Panc1 (cell line): ENCODE measurements at regions not wholly inside any gene's neighbourhood (a gene's known extent, or its start where the extent isn't known, plus 50 kb on each side); places are given as distances from the start of the nearest gene placed in this dataset.

Experiments used
- ATAC-seq: fragments of 200-7000 bp; cut with Tn5 transposase; 2 replicates; pipeline ENCODE4 v1.9.1; 2020; ENCODE audit warnings: mild to moderate bottlenecking, moderate library complexity
- BruUV-seq: library from RNA; stranded (reverse); fragments of 400-500 nt; replicated peaks from 2 replicates; lab custom pipeline; 2021; lab: Mats Ljungman, UMichigan
- CTCF ChIA-PET: fragments of 300-600 bp; sonication (Branson Sonifier 250); formaldehyde crosslinking; loops from one replicate; lab custom pipeline; 2022; ENCODE audit warnings: antibody characterized with exemption; lab: Charles Lee
- POLR2A ChIA-PET: fragments of 300-600 bp; sonication (Branson Sonifier 250); formaldehyde crosslinking; loops from one replicate; lab custom pipeline; 2022; ENCODE audit warnings: antibody characterized with exemption; lab: Charles Lee
- DNase-seq: peaks from one replicate; pipeline ENCODE4 v3.0.0-alpha.2; 2010; ENCODE audit warnings: low read depth, low spot score
- H3K27ac ChIP-seq: 2 replicates; pipeline ENCODE4 v1.5.1; 2011; ENCODE audit warnings: mild to moderate bottlenecking, low read length, inconsistent platforms
- H3K27me3 ChIP-seq: fragments of 200-500 bp; sonication (Bioruptor generic); 2 replicates; pipeline ENCODE4 v1.6.0; 2014; ENCODE audit warnings: low read length, inconsistent platforms; ENCODE audit not compliant: control insufficient read depth, insufficient read depth
- H3K36me3 ChIP-seq: fragments of 200-500 bp; sonication (Bioruptor generic); 2 replicates; pipeline ENCODE4 v1.5.1; 2014; ENCODE audit warnings: inconsistent platforms, mild to moderate bottlenecking, low read length, moderate library complexity; ENCODE audit not compliant: control insufficient read depth, insufficient read depth
- H3K4me1 ChIP-seq: 2 replicates; pipeline ENCODE4 v1.5.1; 2011; ENCODE audit warnings: inconsistent platforms, mild to moderate bottlenecking, low read length, moderate library complexity; ENCODE audit not compliant: control insufficient read depth, insufficient read depth
- H3K4me3 ChIP-seq, 2 experiments: 2 replicates each; pipeline ENCODE4 v1.5.1; 2011 to 2012; ENCODE audit warnings: low read depth in 2 of 2, low read length in 2 of 2, mild to moderate bottlenecking in 2 of 2, inconsistent platforms in 1 of 2, moderate library complexity in 1 of 2
- H3K9me3 ChIP-seq: fragments of 200-500 bp; sonication (Bioruptor generic); 2 replicates; pipeline ENCODE4 v1.5.1; 2014; ENCODE audit warnings: low read depth, mild to moderate bottlenecking, inconsistent platforms, low read length, moderate library complexity; ENCODE audit not compliant: control insufficient read depth, insufficient read depth
- POLR2AphosphoS5 ChIP-seq: IDR thresholded peaks from 2 replicates; pipeline ENCODE4 v1.6.1; 2012; ENCODE audit warnings: mild to moderate bottlenecking, low read depth, low read length, moderate library complexity
- SIN3A ChIP-seq: IDR thresholded peaks from 2 replicates; pipeline ENCODE4 v1.6.1; 2012; ENCODE audit warnings: low read depth, mild to moderate bottlenecking, low read length, moderate library complexity, borderline replicate concordance; ENCODE audit not compliant: insufficient read depth
- TCF7L2 ChIP-seq: IDR thresholded peaks from 2 replicates; pipeline ENCODE4 v1.6.1; 2011; ENCODE audit warnings: mild to moderate bottlenecking, low read depth, low read length, inconsistent platforms
- in situ Hi-C: cut with HindIII; loops from 2 replicates; pipeline ENCODE4 v1.10.0; 2016; ENCODE audit warnings: low sequenced_read_pairs, low pct_unique_long_range_greater_than_20kb
- intact Hi-C: fragments of 100-400 bp; cut with micrococcal nuclease; formaldehyde crosslinking; loops from one replicate; pipeline ENCODE4 v1.10.0; 2022; ENCODE audit not compliant: unreplicated experiment
- TF ChIP-seq, protein P1 (sequence below), 2 experiments: IDR thresholded peaks; 2 replicates each; pipeline ENCODE4 v1.6.1; 2011 to 2012; ENCODE audit warnings: low read depth in 2 of 2, control low read depth in 1 of 2, low read length in 1 of 2, mild to moderate bottlenecking in 1 of 2, moderate library complexity in 1 of 2; ENCODE audit not compliant: insufficient read depth in 1 of 2
- TF ChIP-seq, protein P2 (sequence below): fragments of 450-650 bp; IDR thresholded peaks from 2 replicates; pipeline ENCODE4 v1.5.1; 2017; ENCODE audit warnings: mild to moderate bottlenecking

DNA sequence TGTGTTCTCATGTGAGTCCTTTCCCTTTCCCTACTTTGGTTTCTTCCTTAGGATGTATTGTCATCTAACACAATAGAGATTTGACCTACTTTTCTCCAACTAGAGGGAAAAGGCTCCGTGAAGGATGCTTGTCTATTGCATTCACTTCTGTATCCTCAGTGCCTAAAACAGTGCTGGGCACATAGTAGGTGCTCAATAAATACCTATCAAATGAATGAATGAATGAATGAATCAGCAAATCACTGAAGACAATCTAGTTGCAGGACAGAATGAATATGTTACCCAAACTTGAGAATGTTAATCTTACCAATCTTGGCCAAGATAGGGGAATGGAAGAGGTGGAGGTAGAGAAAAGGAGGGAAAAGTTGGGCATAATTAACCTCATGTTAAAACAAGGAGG, 131.2 kb upstream of the FOXN2 start:
- BruUV-seq, result no TSS peak
- ChIA-PET POLR2A (no interaction called here), CTCF (no interaction called here)
- H3K36me3 ChIP-seq, result no peaks in the 10 kb centered on the region
- no peak for DNase-seq
- intact Hi-C loops, result no loop called here
- TF ChIP-seq, protein P1, sequence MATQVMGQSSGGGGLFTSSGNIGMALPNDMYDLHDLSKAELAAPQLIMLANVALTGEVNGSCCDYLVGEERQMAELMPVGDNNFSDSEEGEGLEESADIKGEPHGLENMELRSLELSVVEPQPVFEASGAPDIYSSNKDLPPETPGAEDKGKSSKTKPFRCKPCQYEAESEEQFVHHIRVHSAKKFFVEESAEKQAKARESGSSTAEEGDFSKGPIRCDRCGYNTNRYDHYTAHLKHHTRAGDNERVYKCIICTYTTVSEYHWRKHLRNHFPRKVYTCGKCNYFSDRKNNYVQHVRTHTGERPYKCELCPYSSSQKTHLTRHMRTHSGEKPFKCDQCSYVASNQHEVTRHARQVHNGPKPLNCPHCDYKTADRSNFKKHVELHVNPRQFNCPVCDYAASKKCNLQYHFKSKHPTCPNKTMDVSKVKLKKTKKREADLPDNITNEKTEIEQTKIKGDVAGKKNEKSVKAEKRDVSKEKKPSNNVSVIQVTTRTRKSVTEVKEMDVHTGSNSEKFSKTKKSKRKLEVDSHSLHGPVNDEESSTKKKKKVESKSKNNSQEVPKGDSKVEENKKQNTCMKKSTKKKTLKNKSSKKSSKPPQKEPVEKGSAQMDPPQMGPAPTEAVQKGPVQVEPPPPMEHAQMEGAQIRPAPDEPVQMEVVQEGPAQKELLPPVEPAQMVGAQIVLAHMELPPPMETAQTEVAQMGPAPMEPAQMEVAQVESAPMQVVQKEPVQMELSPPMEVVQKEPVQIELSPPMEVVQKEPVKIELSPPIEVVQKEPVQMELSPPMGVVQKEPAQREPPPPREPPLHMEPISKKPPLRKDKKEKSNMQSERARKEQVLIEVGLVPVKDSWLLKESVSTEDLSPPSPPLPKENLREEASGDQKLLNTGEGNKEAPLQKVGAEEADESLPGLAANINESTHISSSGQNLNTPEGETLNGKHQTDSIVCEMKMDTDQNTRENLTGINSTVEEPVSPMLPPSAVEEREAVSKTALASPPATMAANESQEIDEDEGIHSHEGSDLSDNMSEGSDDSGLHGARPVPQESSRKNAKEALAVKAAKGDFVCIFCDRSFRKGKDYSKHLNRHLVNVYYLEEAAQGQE (IDR thresholded peaks at IDR 0.05; ENCODE audit: insufficient read depth in 1 of 2, low read depth in 2 of 2, low read length in 1 of 2), result no peak
- TF ChIP-seq SIN3A (no peak), TCF7L2 (no peak), POLR2AphosphoS5 (no peak)
- TF ChIP-seq, protein P2, sequence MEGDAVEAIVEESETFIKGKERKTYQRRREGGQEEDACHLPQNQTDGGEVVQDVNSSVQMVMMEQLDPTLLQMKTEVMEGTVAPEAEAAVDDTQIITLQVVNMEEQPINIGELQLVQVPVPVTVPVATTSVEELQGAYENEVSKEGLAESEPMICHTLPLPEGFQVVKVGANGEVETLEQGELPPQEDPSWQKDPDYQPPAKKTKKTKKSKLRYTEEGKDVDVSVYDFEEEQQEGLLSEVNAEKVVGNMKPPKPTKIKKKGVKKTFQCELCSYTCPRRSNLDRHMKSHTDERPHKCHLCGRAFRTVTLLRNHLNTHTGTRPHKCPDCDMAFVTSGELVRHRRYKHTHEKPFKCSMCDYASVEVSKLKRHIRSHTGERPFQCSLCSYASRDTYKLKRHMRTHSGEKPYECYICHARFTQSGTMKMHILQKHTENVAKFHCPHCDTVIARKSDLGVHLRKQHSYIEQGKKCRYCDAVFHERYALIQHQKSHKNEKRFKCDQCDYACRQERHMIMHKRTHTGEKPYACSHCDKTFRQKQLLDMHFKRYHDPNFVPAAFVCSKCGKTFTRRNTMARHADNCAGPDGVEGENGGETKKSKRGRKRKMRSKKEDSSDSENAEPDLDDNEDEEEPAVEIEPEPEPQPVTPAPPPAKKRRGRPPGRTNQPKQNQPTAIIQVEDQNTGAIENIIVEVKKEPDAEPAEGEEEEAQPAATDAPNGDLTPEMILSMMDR, result no peak
- H3K27me3 ChIP-seq, result no peaks in the 10 kb centered on the region
- no peak overlapping the region for H3K27ac ChIP-seq
- no peak for ATAC-seq
- H3K9me3 ChIP-seq, result no peaks in the 10 kb centered on the region
- in situ Hi-C loops, result no loop called here
- no peak overlapping the region for H3K4me3 ChIP-seq
- H3K4me1 ChIP-seq, result no peaks in the 10 kb centered on the region

DNA sequence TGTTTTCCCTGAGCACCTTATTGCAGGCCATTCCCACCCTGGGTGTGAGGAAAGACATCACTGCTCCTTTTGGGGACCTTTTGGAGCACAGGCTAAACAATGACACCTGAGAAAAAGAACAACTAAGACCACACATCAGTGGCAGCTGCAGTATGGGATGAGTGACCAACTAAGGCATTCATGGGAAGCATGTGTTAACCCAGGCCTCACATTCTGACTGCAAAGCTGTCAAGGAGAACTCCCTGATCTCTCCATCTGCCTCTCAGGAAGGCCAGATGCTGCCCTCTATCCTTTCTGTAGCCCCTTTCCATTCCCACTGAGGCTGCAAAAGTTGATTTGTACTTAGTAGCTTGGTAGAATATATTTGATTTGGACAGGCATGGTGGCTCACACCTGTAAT, 130.5 kb upstream of the FOXN2 start:
- ATAC-seq (no peak), DNase-seq (no peak)
- in situ Hi-C loops (no loop called here), intact Hi-C loops (no loop called here)
- Histone ChIP-seq H3K4me1 (no peaks in the 10 kb centered on the region), H3K27ac (no peak overlapping the region), H3K9me3 (no peaks in the 10 kb centered on the region), H3K27me3 (no peaks in the 10 kb centered on the region), H3K36me3 (no peaks in the 10 kb centered on the region), H3K4me3 (no peak overlapping the region)
- TF ChIP-seq, protein P1 (IDR thresholded peaks at IDR 0.05; ENCODE audit: insufficient read depth in 1 of 2, low read depth in 2 of 2, low read length in 1 of 2), result no peak
- TF ChIP-seq, protein P2, result no peak
- TF ChIP-seq SIN3A, result no peak
- no peak for TF ChIP-seq TCF7L2
- no peak for TF ChIP-seq POLR2AphosphoS5
- ChIA-PET POLR2A (no interaction called here), CTCF (no interaction called here)
- BruUV-seq, result no TSS peak
